ENCODE measurements at regions not wholly inside any gene's neighbourhood (a gene's known extent, or its start where the extent isn't known, plus 50 kb on each side); places are given as distances from the start of the nearest gene placed in this dataset.

DNA sequence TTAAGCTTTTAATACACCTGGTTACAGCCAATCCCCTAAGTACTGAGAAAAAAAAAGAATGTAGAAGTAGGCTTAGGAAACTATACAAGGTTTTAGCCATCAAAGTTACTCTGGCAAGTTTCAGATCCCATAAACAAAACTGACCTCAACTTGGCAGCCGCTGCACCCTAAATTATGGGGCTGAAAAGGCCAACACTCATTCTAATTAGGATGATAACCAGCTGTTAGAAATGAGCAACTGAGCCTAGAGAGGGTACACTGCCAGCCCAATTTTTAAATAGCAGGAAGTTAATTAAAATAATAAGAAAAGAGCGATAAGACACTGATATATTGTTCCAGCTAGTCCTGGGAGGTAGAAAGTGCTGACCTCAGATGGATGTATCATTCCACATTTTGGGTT is 105.7 kb upstream of the VAV3 start:
- Histone ChIP-seq H3K27me3 (no peaks in the 10 kb centered on the region), H3K36me3 (no peaks in the 10 kb centered on the region), H3K4me1 (peaks cover 0 to 9% (median 3%) of the 10 kb centered on the region in 4 donors), H3K9me3 (no peaks in the 10 kb centered on the region), H3K27ac (no peak overlapping the region), H3K4me3 (no peak overlapping the region)
- TF ChIP-seq POLR2AphosphoS5 (IDR thresholded peaks at IDR 0.05) (no peak), EP300 (IDR thresholded peaks at IDR 0.05) (no peak), POLR2A (IDR thresholded peaks at IDR 0.05) (no peak)
- TF ChIP-seq, protein P1, sequence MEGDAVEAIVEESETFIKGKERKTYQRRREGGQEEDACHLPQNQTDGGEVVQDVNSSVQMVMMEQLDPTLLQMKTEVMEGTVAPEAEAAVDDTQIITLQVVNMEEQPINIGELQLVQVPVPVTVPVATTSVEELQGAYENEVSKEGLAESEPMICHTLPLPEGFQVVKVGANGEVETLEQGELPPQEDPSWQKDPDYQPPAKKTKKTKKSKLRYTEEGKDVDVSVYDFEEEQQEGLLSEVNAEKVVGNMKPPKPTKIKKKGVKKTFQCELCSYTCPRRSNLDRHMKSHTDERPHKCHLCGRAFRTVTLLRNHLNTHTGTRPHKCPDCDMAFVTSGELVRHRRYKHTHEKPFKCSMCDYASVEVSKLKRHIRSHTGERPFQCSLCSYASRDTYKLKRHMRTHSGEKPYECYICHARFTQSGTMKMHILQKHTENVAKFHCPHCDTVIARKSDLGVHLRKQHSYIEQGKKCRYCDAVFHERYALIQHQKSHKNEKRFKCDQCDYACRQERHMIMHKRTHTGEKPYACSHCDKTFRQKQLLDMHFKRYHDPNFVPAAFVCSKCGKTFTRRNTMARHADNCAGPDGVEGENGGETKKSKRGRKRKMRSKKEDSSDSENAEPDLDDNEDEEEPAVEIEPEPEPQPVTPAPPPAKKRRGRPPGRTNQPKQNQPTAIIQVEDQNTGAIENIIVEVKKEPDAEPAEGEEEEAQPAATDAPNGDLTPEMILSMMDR (IDR thresholded peaks at IDR 0.05): no peak
- 45 to 72% (median 70%) methylated on average over 2 of the region's 2 CpGs for WGBS, 5 donors
- intact Hi-C loops (cut with DNase I; ENCODE audit: low total_unique reads): no loop called here
- DNase-seq: no peak

- peaks cover 0 to 9% (median 3%) of the 10 kb centered on the region in 4 donors for H3K4me1 ChIP-seq
- DNase-seq: no peak
- H3K27ac ChIP-seq: no peak overlapping the region
- no peaks in the 10 kb centered on the region for H3K27me3 ChIP-seq
- no peak overlapping the region for H3K4me3 ChIP-seq
- intact Hi-C loops (cut with DNase I; ENCODE audit: low total_unique reads): no loop called here
- TF ChIP-seq POLR2AphosphoS5 (IDR thresholded peaks at IDR 0.05): no peak
- TF ChIP-seq, protein P1 (IDR thresholded peaks at IDR 0.05): no peak
- TF ChIP-seq POLR2A (IDR thresholded peaks at IDR 0.05): no peak
- TF ChIP-seq EP300 (IDR thresholded peaks at IDR 0.05): no peak
- H3K36me3 ChIP-seq: no peaks in the 10 kb centered on the region
- H3K9me3 ChIP-seq: peaks cover 0 to 2% (median 0%) of the 10 kb centered on the region in 4 donors
- WGBS, 5 donors: 60 to 72% (median 63%) methylated on average over 2 of the region's 2 CpGs
Measured at GRCh38 chr1:108067884-108068540, 103.0 kb upstream of the VAV3 start.

GRCh38 chr1:108066808-108067207 is 101.8 kb upstream of the VAV3 start:
- Histone ChIP-seq H3K27me3 (no peaks in the 10 kb centered on the region), H3K9me3 (peaks cover under 1 to 6% (median 3%) of the 10 kb centered on the region in 4 donors), H3K4me3 (no peak overlapping the region), H3K27ac (no peak overlapping the region), H3K4me1 (peaks cover 0 to 9% (median 3%) of the 10 kb centered on the region in 4 donors), H3K36me3 (no peaks in the 10 kb centered on the region)
- intact Hi-C loops (cut with DNase I; ENCODE audit: low total_unique reads): no loop called here
- no peak for DNase-seq
- TF ChIP-seq, protein P1 (IDR thresholded peaks at IDR 0.05): no peak
- TF ChIP-seq POLR2A (IDR thresholded peaks at IDR 0.05) (no peak), EP300 (IDR thresholded peaks at IDR 0.05) (no peak), POLR2AphosphoS5 (IDR thresholded peaks at IDR 0.05) (no peak)
- 86 to 94% (median 89%) methylated on average over 1 of the region's 1 CpG for WGBS, 5 donors

DNA sequence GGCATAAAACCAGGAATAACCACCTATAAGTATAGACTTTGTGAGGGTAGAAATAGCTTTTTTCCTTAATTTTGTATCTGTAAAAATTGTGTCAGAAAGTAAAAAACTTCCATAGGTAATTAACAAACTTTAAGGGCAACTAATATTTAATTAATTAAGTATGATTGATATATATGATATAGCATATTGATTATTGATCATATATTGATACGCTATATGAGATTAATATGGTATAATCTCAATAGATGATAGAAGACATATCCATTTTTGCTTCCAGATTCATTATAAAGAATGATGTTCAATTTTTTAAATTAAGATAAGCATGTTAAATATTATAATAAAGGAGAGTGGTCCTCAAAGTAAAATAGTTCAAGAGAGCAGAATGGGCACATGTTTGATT is 99.3 kb upstream of the VAV3 start:
- Histone ChIP-seq H3K9me3 (peaks cover 3 to 6% (median 4%) of the 10 kb centered on the region in 4 donors), H3K27ac (no peak overlapping the region), H3K36me3 (no peaks in the 10 kb centered on the region), H3K4me1 (no peaks in the 10 kb centered on the region), H3K4me3 (no peak overlapping the region), H3K27me3 (no peaks in the 10 kb centered on the region)
- WGBS, 5 donors: 43 to 100% (median 74%) methylated on average over 1 of the region's 1 CpG
- DNase-seq: no peak
- TF ChIP-seq POLR2AphosphoS5 (IDR thresholded peaks at IDR 0.05): no peak
- TF ChIP-seq, protein P1 (IDR thresholded peaks at IDR 0.05): no peak
- TF ChIP-seq POLR2A (IDR thresholded peaks at IDR 0.05): no peak
- intact Hi-C loops (cut with DNase I; ENCODE audit: low total_unique reads): no loop called here

Measured in stomach (tissue), 8 donors.